ENCODE measurements at regions not wholly inside any gene's neighbourhood (a gene's known extent, or its start where the extent isn't known, plus 50 kb on each side); places are given as distances from the start of the nearest gene placed in this dataset.

DNA sequence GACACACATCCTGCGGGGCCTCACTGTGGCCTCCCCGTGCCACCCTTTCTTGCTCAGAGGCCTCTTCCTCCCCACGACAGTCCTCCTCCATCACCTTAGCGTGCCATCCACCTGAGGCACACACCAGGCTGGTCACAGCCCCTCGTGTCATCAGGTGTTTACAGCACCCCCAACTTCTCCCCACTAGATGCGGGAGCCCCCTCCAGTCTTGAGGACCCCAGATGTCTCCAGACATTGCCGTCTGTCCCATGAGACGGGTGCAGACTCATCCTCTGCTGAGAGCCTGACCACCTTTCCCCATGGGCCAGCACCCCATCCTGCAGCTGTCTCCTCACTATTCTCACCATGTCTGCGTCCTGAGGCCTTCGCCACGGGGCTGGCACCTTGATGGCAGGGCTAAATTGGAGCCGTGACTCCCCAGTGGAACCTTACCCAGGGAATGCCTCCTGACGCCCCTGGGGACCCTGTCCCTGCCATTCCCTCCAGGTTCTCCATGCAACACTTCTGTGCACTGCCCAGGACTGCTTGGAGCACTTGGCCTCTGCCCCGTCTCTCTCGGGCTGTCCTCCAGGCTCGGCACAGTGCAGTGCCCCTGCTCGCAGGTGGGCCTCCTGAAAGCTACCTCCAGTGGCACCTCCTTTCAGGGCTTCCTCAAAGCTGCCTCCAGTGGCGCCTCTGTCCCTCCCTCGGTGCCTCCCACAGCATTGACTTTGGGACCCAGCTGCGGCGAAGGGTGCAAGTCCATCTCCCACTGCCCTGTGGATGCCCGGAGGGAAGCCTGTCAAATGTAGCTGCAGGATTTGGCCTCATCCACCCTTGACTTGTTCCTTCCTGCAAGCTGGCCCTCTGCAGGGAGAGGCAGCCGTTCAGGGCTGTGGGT, 1386.8 kb downstream of the BRD1 start:
- TF ChIP-seq OSR1 (CRISPR knock-in tag; IDR thresholded peaks at IDR 0.05) (no peak), BACH2 (CRISPR knock-in tag; IDR thresholded peaks at IDR 0.05; ENCODE audit: borderline replicate concordance) (no peak), TOX (CRISPR knock-in tag; IDR thresholded peaks at IDR 0.05; ENCODE audit: borderline replicate concordance) (no peak), ZFP30 (CRISPR knock-in tag; IDR thresholded peaks at IDR 0.05) (no peak), ZFP3 (CRISPR knock-in tag; IDR thresholded peaks at IDR 0.05) (no peak), CSDC2 (CRISPR knock-in tag; IDR thresholded peaks at IDR 0.05) (no peak), ARNTL (CRISPR knock-in tag; IDR thresholded peaks at IDR 0.05; ENCODE audit: borderline replicate concordance, low read depth) (no peak), ISL1 (CRISPR knock-in tag; IDR thresholded peaks at IDR 0.05) (no peak), GLIS3 (CRISPR knock-in tag; IDR thresholded peaks at IDR 0.05) (no peak), ZC3H10 (CRISPR knock-in tag; IDR thresholded peaks at IDR 0.05) (no peak), PPARA (CRISPR knock-in tag; IDR thresholded peaks at IDR 0.05; ENCODE audit: borderline replicate concordance) (no peak)
- TF ChIP-seq, protein P1, sequence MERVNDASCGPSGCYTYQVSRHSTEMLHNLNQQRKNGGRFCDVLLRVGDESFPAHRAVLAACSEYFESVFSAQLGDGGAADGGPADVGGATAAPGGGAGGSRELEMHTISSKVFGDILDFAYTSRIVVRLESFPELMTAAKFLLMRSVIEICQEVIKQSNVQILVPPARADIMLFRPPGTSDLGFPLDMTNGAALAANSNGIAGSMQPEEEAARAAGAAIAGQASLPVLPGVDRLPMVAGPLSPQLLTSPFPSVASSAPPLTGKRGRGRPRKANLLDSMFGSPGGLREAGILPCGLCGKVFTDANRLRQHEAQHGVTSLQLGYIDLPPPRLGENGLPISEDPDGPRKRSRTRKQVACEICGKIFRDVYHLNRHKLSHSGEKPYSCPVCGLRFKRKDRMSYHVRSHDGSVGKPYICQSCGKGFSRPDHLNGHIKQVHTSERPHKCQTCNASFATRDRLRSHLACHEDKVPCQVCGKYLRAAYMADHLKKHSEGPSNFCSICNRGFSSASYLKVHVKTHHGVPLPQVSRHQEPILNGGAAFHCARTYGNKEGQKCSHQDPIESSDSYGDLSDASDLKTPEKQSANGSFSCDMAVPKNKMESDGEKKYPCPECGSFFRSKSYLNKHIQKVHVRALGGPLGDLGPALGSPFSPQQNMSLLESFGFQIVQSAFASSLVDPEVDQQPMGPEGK (CRISPR knock-in tag; IDR thresholded peaks at IDR 0.05; ENCODE audit: borderline replicate concordance): no peak
- TF ChIP-seq, protein P2, sequence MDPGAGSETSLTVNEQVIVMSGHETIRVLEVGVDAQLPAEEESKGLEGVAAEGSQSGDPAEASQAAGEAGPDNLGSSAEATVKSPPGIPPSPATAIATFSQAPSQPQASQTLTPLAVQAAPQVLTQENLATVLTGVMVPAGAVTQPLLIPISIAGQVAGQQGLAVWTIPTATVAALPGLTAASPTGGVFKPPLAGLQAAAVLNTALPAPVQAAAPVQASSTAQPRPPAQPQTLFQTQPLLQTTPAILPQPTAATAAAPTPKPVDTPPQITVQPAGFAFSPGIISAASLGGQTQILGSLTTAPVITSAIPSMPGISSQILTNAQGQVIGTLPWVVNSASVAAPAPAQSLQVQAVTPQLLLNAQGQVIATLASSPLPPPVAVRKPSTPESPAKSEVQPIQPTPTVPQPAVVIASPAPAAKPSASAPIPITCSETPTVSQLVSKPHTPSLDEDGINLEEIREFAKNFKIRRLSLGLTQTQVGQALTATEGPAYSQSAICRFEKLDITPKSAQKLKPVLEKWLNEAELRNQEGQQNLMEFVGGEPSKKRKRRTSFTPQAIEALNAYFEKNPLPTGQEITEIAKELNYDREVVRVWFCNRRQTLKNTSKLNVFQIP (CRISPR knock-in tag; IDR thresholded peaks at IDR 0.05; ENCODE audit: borderline replicate concordance, low read depth): no peak
- TF ChIP-seq, protein P3, sequence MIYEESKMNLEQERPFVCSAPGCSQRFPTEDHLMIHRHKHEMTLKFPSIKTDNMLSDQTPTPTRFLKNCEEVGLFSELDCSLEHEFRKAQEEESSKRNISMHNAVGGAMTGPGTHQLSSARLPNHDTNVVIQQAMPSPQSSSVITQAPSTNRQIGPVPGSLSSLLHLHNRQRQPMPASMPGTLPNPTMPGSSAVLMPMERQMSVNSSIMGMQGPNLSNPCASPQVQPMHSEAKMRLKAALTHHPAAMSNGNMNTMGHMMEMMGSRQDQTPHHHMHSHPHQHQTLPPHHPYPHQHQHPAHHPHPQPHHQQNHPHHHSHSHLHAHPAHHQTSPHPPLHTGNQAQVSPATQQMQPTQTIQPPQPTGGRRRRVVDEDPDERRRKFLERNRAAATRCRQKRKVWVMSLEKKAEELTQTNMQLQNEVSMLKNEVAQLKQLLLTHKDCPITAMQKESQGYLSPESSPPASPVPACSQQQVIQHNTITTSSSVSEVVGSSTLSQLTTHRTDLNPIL (CRISPR knock-in tag; IDR thresholded peaks at IDR 0.05; ENCODE audit: low read depth): no peak

All from SK-N-SH treated with all-trans-retinoic acid at 6 μM for 48 hours (cell line).